HEK293 (cell line): ENCODE measurements at regions not wholly inside any gene's neighbourhood (a gene's known extent, or its start where the extent isn't known, plus 50 kb on each side); places are given as distances from the start of the nearest gene placed in this dataset.

Source experiments
- CTCF ChIA-PET: fragments of 350-600 bp; formaldehyde crosslinking; extraction: SDS; loops from one replicate; lab custom pipeline; 2021; ENCODE audit warnings: antibody characterized with exemption; lab: Yijun Ruan, JAX
- POLR2A ChIA-PET: fragments of 300-600 bp; formaldehyde crosslinking; extraction: SDS; loops from one replicate; lab custom pipeline; 2020; ENCODE audit warnings: antibody characterized with exemption, inconsistent platforms; lab: Yijun Ruan, JAX
- H3K27ac ChIP-seq: fragments of 200-500 bp; sonication (Bioruptor generic); 2 replicates; pipeline ENCODE4 v1.5.1; 2014; ENCODE audit warnings: low read depth, low read length, control low read depth, inconsistent platforms; ENCODE audit errors: extremely low read depth
- H3K36me3 ChIP-seq, 2 experiments: fragments of 200-500 bp in 1 of 2; sonication (Bioruptor generic) in 1 of 2; 1 replicate in 1 of 2; 2 replicates in 1 of 2; pipeline ENCODE4 v1.5.1; 2014 to 2017; ENCODE audit warnings: inconsistent platforms in 2 of 2, low read length in 2 of 2; ENCODE audit not compliant: control insufficient read depth in 2 of 2, insufficient read depth in 1 of 2
- H3K4me1 ChIP-seq: fragments of 200-500 bp; sonication (Bioruptor generic); 2 replicates; pipeline ENCODE4 v1.5.1; 2014; ENCODE audit warnings: mild to moderate bottlenecking, low read length, inconsistent platforms; ENCODE audit not compliant: control insufficient read depth, insufficient read depth
- H3K4me3 ChIP-seq: 2 replicates; pipeline ENCODE4 v1.5.1; 2011; ENCODE audit warnings: low read depth, mild to moderate bottlenecking, control low read depth, low read length, moderate library complexity
- H3K9me3 ChIP-seq: fragments of 200-500 bp; sonication (Bioruptor generic); 2 replicates; pipeline ENCODE4 v1.5.1; 2014; ENCODE audit warnings: low read depth, low read length, inconsistent platforms; ENCODE audit not compliant: control insufficient read depth, insufficient read depth
- BCL11A ChIP-seq: fragments of 450-650 bp; formaldehyde crosslinking; IDR thresholded peaks from 2 replicates; pipeline ENCODE4 v1.5.1; 2016; ENCODE audit warnings: low read depth, missing biosample characterization, missing genetic modification characterization
- GLIS2 ChIP-seq: fragments of 450-650 bp; formaldehyde crosslinking; IDR thresholded peaks from 2 replicates; pipeline ENCODE4 v1.5.1; 2016; ENCODE audit warnings: missing biosample characterization, missing genetic modification characterization
- SCRT1 ChIP-seq: fragments of 450-650 bp; formaldehyde crosslinking; IDR thresholded peaks from 2 replicates; pipeline ENCODE4 v1.5.1; 2016; ENCODE audit warnings: missing biosample characterization, missing genetic modification characterization, borderline replicate concordance
- SETDB1 ChIP-seq: IDR thresholded peaks from one replicate; pipeline ENCODE4 v1.6.1; 2017; ENCODE audit warnings: mild to moderate bottlenecking, low read length, moderate library complexity, mixed read lengths; ENCODE audit not compliant: insufficient read length
- SP2 ChIP-seq: fragments of 450-650 bp; formaldehyde crosslinking; IDR thresholded peaks from 2 replicates; pipeline ENCODE4 v1.5.1; 2016; ENCODE audit warnings: missing biosample characterization, missing genetic modification characterization
- TSHZ1 ChIP-seq: fragments of 450-650 bp; formaldehyde crosslinking; IDR thresholded peaks from 2 replicates; pipeline ENCODE4 v1.5.1; 2016; ENCODE audit warnings: missing biosample characterization, missing genetic modification characterization, borderline replicate concordance
- YY1 ChIP-seq: fragments of 450-650 bp; formaldehyde crosslinking; IDR thresholded peaks from 2 replicates; pipeline ENCODE4 v1.5.1; 2018; ENCODE audit warnings: missing biosample characterization, missing genetic modification characterization
- ZBTB11 ChIP-seq: fragments of 450-650 bp; formaldehyde crosslinking; conservative IDR thresholded peaks from 2 replicates; pipeline ENCODE4 v1.5.1; 2016; ENCODE audit warnings: low read depth, missing biosample characterization, missing genetic modification characterization
- ZBTB26 ChIP-seq: fragments of 450-650 bp; formaldehyde crosslinking; optimal IDR thresholded peaks from 2 replicates; pipeline ENCODE3; 2016; ENCODE audit warnings: missing biosample characterization, mild to moderate bottlenecking, missing genetic modification characterization
- ZNF174 ChIP-seq: fragments of 450-650 bp; formaldehyde crosslinking; IDR thresholded peaks from 2 replicates; pipeline ENCODE4 v1.5.0; 2017; ENCODE audit warnings: missing biosample characterization, mild to moderate bottlenecking, missing genetic modification characterization
- ZNF221 ChIP-seq: fragments of 450-650 bp; formaldehyde crosslinking; IDR thresholded peaks from 2 replicates; pipeline ENCODE4 v1.5.1; 2017; ENCODE audit warnings: missing biosample characterization, missing genetic modification characterization, borderline replicate concordance
- ZNF302 ChIP-seq: fragments of 450-650 bp; formaldehyde crosslinking; IDR thresholded peaks from 2 replicates; pipeline ENCODE4 v1.5.1; 2016; ENCODE audit warnings: missing biosample characterization, missing genetic modification characterization, low read depth
- ZNF324 ChIP-seq: fragments of 450-650 bp; formaldehyde crosslinking; IDR thresholded peaks from 2 replicates; pipeline ENCODE4 v1.5.1; 2016; ENCODE audit warnings: missing biosample characterization, missing genetic modification characterization
- ZNF341 ChIP-seq: fragments of 450-650 bp; formaldehyde crosslinking; IDR thresholded peaks from 2 replicates; pipeline ENCODE4; 2016; ENCODE audit warnings: low read depth, missing biosample characterization, missing genetic modification characterization
- ZNF350 ChIP-seq: fragments of 450-650 bp; formaldehyde crosslinking; IDR thresholded peaks from 2 replicates; pipeline ENCODE4 v1.5.0; 2017; ENCODE audit warnings: missing biosample characterization, mild to moderate bottlenecking, missing genetic modification characterization
- ZNF433 ChIP-seq: fragments of 450-650 bp; formaldehyde crosslinking; IDR thresholded peaks from 2 replicates; pipeline ENCODE4 v1.5.1; 2016; ENCODE audit warnings: missing biosample characterization, missing genetic modification characterization, low read depth
- ZNF501 ChIP-seq: fragments of 450-650 bp; formaldehyde crosslinking; IDR thresholded peaks from 2 replicates; pipeline ENCODE4 v1.5.1; 2016; ENCODE audit warnings: missing biosample characterization, missing genetic modification characterization
- ZNF561 ChIP-seq: fragments of 450-650 bp; IDR thresholded peaks from 2 replicates; pipeline ENCODE4 v1.5.1; 2018; ENCODE audit warnings: missing biosample characterization, missing genetic modification characterization, borderline replicate concordance
- ZNF670 ChIP-seq: fragments of 450-650 bp; formaldehyde crosslinking; IDR thresholded peaks from 2 replicates; pipeline ENCODE4 v1.5.1; 2016; ENCODE audit warnings: missing biosample characterization, missing genetic modification characterization, low read depth
- ZNF747 ChIP-seq: fragments of 450-650 bp; formaldehyde crosslinking; IDR thresholded peaks from 2 replicates; pipeline ENCODE4 v1.5.1; 2016; ENCODE audit warnings: missing biosample characterization, missing genetic modification characterization
- TF ChIP-seq, protein P1 (sequence below): fragments of 450-650 bp; formaldehyde crosslinking; IDR thresholded peaks from 2 replicates; pipeline ENCODE4 v1.5.1; 2016; ENCODE audit warnings: missing biosample characterization, missing genetic modification characterization

DNA sequence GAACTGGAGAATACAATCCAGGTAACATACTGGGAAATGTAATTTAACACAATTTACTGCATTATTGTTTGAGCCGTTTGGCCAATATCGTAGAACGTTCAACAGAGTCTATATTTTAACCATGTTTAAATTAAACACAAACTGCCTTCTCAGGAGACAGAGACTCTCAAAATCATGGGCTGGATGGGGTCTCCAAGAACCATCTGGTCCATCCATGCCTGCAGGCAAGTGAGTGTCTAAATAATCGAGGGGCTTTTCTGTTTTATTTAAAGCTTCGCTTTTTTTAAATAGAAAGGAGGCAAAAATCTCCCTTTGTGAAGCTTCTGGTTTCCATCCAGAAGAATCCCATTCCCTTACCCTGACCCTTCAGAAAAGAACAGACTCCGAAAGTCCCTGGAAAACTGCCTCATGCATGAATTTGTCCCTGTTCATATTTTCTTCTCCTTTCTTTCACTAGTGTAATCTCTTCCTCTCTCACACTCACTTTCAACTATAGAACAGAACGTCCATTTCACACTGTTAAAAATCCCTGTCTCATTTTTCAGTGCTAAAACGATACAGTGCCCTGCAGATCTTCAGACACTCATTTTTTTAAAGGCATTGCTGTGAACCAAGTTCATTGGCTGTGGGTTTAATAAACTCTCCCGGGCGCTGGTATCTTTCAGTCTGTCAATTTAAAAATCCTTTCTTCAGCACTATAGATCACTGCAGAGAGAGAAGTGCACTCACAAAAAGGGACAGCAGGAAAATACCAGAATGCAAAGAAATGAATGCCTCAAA lies 111.4 kb upstream of the TOM1L1 start (continued):
- no peak for TF ChIP-seq ZBTB11 (tag by site-specific recombination)
- TF ChIP-seq SETDB1 = no peak
- TF ChIP-seq ZNF350 (tag by site-specific recombination) = no peak
- no peak for TF ChIP-seq SCRT1 (tag by site-specific recombination)
- TF ChIP-seq ZNF341 (tag by site-specific recombination) = no peak
- no peak for TF ChIP-seq ZNF670 (tag by site-specific recombination)
- TF ChIP-seq, protein P1, sequence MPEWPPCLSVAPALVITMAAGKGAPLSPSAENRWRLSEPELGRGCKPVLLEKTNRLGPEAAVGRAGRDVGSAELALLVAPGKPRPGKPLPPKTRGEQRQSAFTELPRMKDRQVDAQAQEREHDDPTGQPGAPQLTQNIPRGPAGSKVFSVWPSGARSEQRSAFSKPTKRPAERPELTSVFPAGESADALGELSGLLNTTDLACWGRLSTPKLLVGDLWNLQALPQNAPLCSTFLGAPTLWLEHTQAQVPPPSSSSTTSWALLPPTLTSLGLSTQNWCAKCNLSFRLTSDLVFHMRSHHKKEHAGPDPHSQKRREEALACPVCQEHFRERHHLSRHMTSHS (tag by site-specific recombination) = no peak
- TF ChIP-seq, all 188 proteins: peak for 0

DNA sequence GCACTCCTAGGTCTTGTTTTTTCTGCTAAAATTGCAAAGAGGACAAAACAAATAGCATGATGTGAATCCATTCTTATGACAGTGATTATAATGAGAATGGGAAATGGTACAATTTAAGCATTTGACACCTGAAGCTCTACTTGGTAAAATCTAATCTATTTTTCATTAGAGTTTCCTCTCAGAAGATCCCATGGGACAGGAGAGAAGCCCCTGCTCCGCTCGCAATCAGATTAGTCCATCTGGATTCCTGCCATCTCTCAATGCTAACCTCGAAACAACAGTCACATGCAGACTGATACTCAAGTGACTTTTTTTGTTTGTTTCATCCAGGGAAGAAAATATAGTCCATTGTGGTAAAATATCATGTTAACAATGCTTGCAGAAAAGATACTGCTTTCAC lies 107.4 kb upstream of the TOM1L1 start:
- Histone ChIP-seq H3K4me3 (no peak overlapping the region), H3K27ac (no peak overlapping the region), H3K36me3 (no peaks in the 10 kb centered on the region), H3K4me1 (no peaks in the 10 kb centered on the region), H3K9me3 (no peaks in the 10 kb centered on the region)
- CTCF ChIA-PET = no interaction called here
- POLR2A ChIA-PET = no interaction called here
- TF ChIP-seq GLIS2 (no peak), ZNF747 (no peak), ZNF561 (no peak), SP2 (no peak), TSHZ1 (no peak), YY1 (tag by site-specific recombination) (no peak), BCL11A (tag by site-specific recombination) (no peak), ZNF501 (no peak), ZNF221 (tag by site-specific recombination) (no peak), ZNF433 (tag by site-specific recombination) (no peak), ZBTB26 (tag by site-specific recombination) (no peak), SCRT1 (tag by site-specific recombination) (no peak), ZNF302 (tag by site-specific recombination) (no peak), ZNF174 (tag by site-specific recombination) (no peak), SETDB1 (no peak), ZNF324 (tag by site-specific recombination) (no peak)
- TF ChIP-seq, all 188 proteins: peak for 0
